H1 (cell line): ENCODE measurements at regions not wholly inside any gene's neighbourhood (a gene's known extent, or its start where the extent isn't known, plus 50 kb on each side); places are given as distances from the start of the nearest gene placed in this dataset.

Experiments
- CTCF ChIA-PET: fragments of 300-600 bp; sonication (Branson Sonifier 250); formaldehyde crosslinking; loops from one replicate; lab custom pipeline; 2021; ENCODE audit not compliant: partially characterized antibody; lab: Charles Lee
- POLR2A ChIA-PET: fragments of 300-600 bp; sonication (Branson Sonifier 250); formaldehyde crosslinking; loops from one replicate; lab custom pipeline; 2021; ENCODE audit warnings: inconsistent platforms; ENCODE audit not compliant: partially characterized antibody; lab: Charles Lee
- DNase-seq, 2 experiments: peaks; one replicate each; pipeline versions ENCODE4 v3.0.0 to v3.0.0-alpha.2; 2010 to 2022; ENCODE audit warnings: low spot score in 2 of 2, low read depth in 1 of 2, mixed read lengths in 1 of 2
- FAIRE-seq: peaks from 2 replicates; lab custom pipeline; 2011; peaks lifted over from hg19 to GRCh38; lab: Jason Lieb, UNC
- H2AFZ ChIP-seq: 2 replicates; pipeline ENCODE4 v1.8.1; 2012; ENCODE audit warnings: low read length, inconsistent platforms
- H2AK5ac ChIP-seq: 2 replicates; pipeline ENCODE4 v1.6.1; 2013; ENCODE audit warnings: low read depth, low read length
- H2BK120ac ChIP-seq: replicated peaks from 2 replicates; pipeline ENCODE3; 2013; ENCODE audit warnings: low read depth, low read length, inconsistent platforms
- H2BK12ac ChIP-seq: 2 replicates; pipeline ENCODE4 v1.6.1; 2013; ENCODE audit warnings: low read depth, low read length
- H2BK15ac ChIP-seq: 2 replicates; pipeline ENCODE4 v1.6.1; 2013; ENCODE audit warnings: low read length
- H2BK20ac ChIP-seq: 2 replicates; pipeline ENCODE4 v1.6.1; 2013; ENCODE audit warnings: low read length
- H2BK5ac ChIP-seq: 2 replicates; pipeline ENCODE4 v1.6.1; 2013; ENCODE audit warnings: low read depth, low read length
- H3K14ac ChIP-seq: 2 replicates; pipeline ENCODE4 v1.6.1; 2013; ENCODE audit warnings: inconsistent platforms; ENCODE audit not compliant: insufficient read length
- H3K18ac ChIP-seq: 2 replicates; pipeline ENCODE4 v1.6.1; 2013; ENCODE audit warnings: low read length; ENCODE audit errors: extremely low read depth
- H3K23ac ChIP-seq: 2 replicates; pipeline ENCODE4 v1.6.1; 2013; ENCODE audit warnings: inconsistent platforms; ENCODE audit not compliant: insufficient read length
- H3K23me2 ChIP-seq: 2 replicates; pipeline ENCODE4 v1.6.1; 2013; ENCODE audit warnings: low read depth, low read length
- H3K27ac ChIP-seq: 2 replicates; pipeline ENCODE4 v1.6.1; 2011; ENCODE audit warnings: low read depth, low read length, inconsistent platforms
- H3K27me3 ChIP-seq, 4 experiments: replicated peaks in 1 of 4; 1 replicate in 1 of 4; 2 replicates in 3 of 4; pipeline versions ENCODE4 v1.6.1 to v1.8.1; 2011 to 2013; ENCODE audit warnings: low read length in 3 of 4, mild to moderate bottlenecking in 3 of 4, inconsistent platforms in 2 of 4, mixed read lengths in 2 of 4, moderate library complexity in 1 of 4; ENCODE audit not compliant: control insufficient read depth in 3 of 4, insufficient read depth in 3 of 4; ENCODE audit errors: extremely low read depth in 1 of 4
- H3K36me3 ChIP-seq, 4 experiments: 2 replicates each; pipeline versions ENCODE4 v1.6.1 to v1.8.1; 2011 to 2013; ENCODE audit warnings: mild to moderate bottlenecking in 4 of 4, low read length in 3 of 4, moderate library complexity in 2 of 4, control low read depth in 1 of 4, inconsistent platforms in 1 of 4; ENCODE audit not compliant: insufficient read depth in 4 of 4, control insufficient read depth in 2 of 4
- H3K4ac ChIP-seq: replicated peaks from 2 replicates; pipeline ENCODE3; 2013; ENCODE audit warnings: low read length, low read depth, mixed read lengths, inconsistent platforms; ENCODE audit not compliant: insufficient read length
- H3K4me1 ChIP-seq, 4 experiments: replicated peaks in 1 of 4; 1 replicate in 1 of 4; 2 replicates in 3 of 4; pipeline versions ENCODE4 v1.6.1 to v1.8.1; 2011 to 2013; ENCODE audit warnings: low read length in 3 of 4, inconsistent platforms in 2 of 4, mixed read lengths in 1 of 4; ENCODE audit not compliant: insufficient read depth in 4 of 4, control insufficient read depth in 3 of 4
- H3K4me2 ChIP-seq, 2 experiments: 2 replicates each; pipeline versions ENCODE4 v1.6.1 to v1.8.1; 2011 to 2013; ENCODE audit warnings: low read depth in 2 of 2, low read length in 2 of 2, control low read depth in 1 of 2, inconsistent platforms in 1 of 2, mild to moderate bottlenecking in 1 of 2; ENCODE audit not compliant: insufficient read depth in 1 of 2
- H3K4me3 ChIP-seq, 4 experiments: fragments of 200-600, 300-600 bp in 1 of 4; sonication (generic), shearing (Covaris generic), sonication (Bioruptor Twin) in 1 of 4; 2 replicates each; pipeline versions ENCODE4 v1.5.1 to v1.8.1; 2011 to 2016; ENCODE audit warnings: low read length in 4 of 4, low read depth in 3 of 4, control low read depth in 2 of 4, inconsistent platforms in 2 of 4, mild to moderate bottlenecking in 2 of 4, mixed read lengths in 1 of 4, moderate library complexity in 1 of 4; ENCODE audit not compliant: insufficient read depth in 2 of 4; ENCODE audit errors: extremely low read depth in 1 of 4
- H3K56ac ChIP-seq: replicated peaks from 2 replicates; pipeline ENCODE3; 2013; ENCODE audit warnings: low read depth, mild to moderate bottlenecking, mixed read lengths, low read length, inconsistent platforms; ENCODE audit not compliant: insufficient read length
- H3K79me1 ChIP-seq: 2 replicates; pipeline ENCODE4 v1.6.1; 2013; ENCODE audit warnings: low read depth, low read length, control low read depth
- H3K79me2 ChIP-seq, 2 experiments: 2 replicates each; pipeline versions ENCODE4 v1.6.1 to v1.8.1; 2012 to 2013; ENCODE audit warnings: low read length in 2 of 2, mild to moderate bottlenecking in 2 of 2, inconsistent platforms in 1 of 2; ENCODE audit not compliant: insufficient read depth in 2 of 2, control insufficient read depth in 1 of 2
- H3K9ac ChIP-seq, 4 experiments: replicated peaks in 1 of 4; 1 replicate in 1 of 4; 2 replicates in 3 of 4; pipeline versions ENCODE4 v1.6.1 to v1.8.1; 2011 to 2013; ENCODE audit warnings: low read depth in 3 of 4, low read length in 3 of 4, control low read depth in 2 of 4, mild to moderate bottlenecking in 2 of 4, moderate library complexity in 2 of 4, inconsistent platforms in 1 of 4; ENCODE audit errors: extremely low read depth in 1 of 4
- H3K9me3 ChIP-seq, 2 experiments: 2 replicates each; pipeline versions ENCODE4 v1.6.1 to v1.8.1; 2012 to 2013; ENCODE audit warnings: mild to moderate bottlenecking in 2 of 2, moderate library complexity in 2 of 2, control low read depth in 1 of 2, inconsistent platforms in 1 of 2, low read depth in 1 of 2, low read length in 1 of 2, mixed read lengths in 1 of 2; ENCODE audit not compliant: insufficient read depth in 2 of 2
- H4K20me1 ChIP-seq, 2 experiments: replicated peaks in 1 of 2; 2 replicates each; pipeline versions ENCODE3 to v1.8.1; 2011 to 2013; ENCODE audit warnings: inconsistent platforms in 2 of 2, low read length in 2 of 2, mild to moderate bottlenecking in 1 of 2; ENCODE audit not compliant: insufficient read depth in 2 of 2, control insufficient read depth in 1 of 2
- H4K5ac ChIP-seq: 2 replicates; pipeline ENCODE4 v1.6.1; 2013; ENCODE audit warnings: low read length, low read depth, mixed read lengths, inconsistent platforms; ENCODE audit not compliant: insufficient read length
- H4K8ac ChIP-seq: 2 replicates; pipeline ENCODE4 v1.8.0; 2013; ENCODE audit warnings: mild to moderate bottlenecking, moderate library complexity, low read length, inconsistent platforms; ENCODE audit not compliant: insufficient read depth; ENCODE audit errors: extremely low read depth
- H4K91ac ChIP-seq: replicated peaks from 2 replicates; pipeline ENCODE3; 2013; ENCODE audit warnings: low read length, mixed read lengths, inconsistent platforms; ENCODE audit not compliant: insufficient read length
- WGBS, 2 experiments: shearing (Covaris generic) in 1 of 2; methylation state at CpG; one replicate each; pipeline versions ENCODE4 v1.1.6 to v1.1.7; 2013 to 2015; ENCODE audit warnings: low lambda C conversion rate in 2 of 2, mixed read lengths in 2 of 2, inconsistent platforms in 1 of 2, low coverage in 1 of 2, missing lambda C conversion rate in 1 of 2; ENCODE audit not compliant: insufficient replicate concordance in 2 of 2, insufficient coverage in 1 of 2, insufficient read length in 1 of 2; ENCODE audit errors: extremely low coverage in 1 of 2, missing lambda C conversion rate in 1 of 2; 5-methylcytosine and 5-hydroxymethylcytosine counted together

- H3K27ac ChIP-seq: no peak overlapping the region
- H2BK120ac ChIP-seq: no peak overlapping the region
- POLR2A ChIA-PET: no interaction called here
- no peak overlapping the region for H3K18ac ChIP-seq
- 97% methylated on average over 6 of the region's 6 CpGs; no CpG with 5 or more reads in 1 of the 2 experiments for WGBS, 2 experiments
- no peaks in the 10 kb centered on the region for H3K79me2 ChIP-seq
- no peak overlapping the region for H2BK15ac ChIP-seq
- H3K14ac ChIP-seq: no peak overlapping the region
- no peak overlapping the region for H2BK12ac ChIP-seq
- no peak overlapping the region for H4K91ac ChIP-seq
- H3K4me3 ChIP-seq: no peak overlapping the region
- no peak overlapping the region for H2AK5ac ChIP-seq
- no peak overlapping the region for H4K5ac ChIP-seq
- no peak overlapping the region for H3K23ac ChIP-seq
- H2AFZ ChIP-seq: no peak overlapping the region
- CTCF ChIA-PET: interaction anchor here (2.7 kb wide), 1 partner anchor 76 kb away, joined by 6 read pairs; no protein-coding TSS in a partner anchor
- no peak overlapping the region for H2BK5ac ChIP-seq
- H3K4me2 ChIP-seq: no peak overlapping the region
- no peaks in the 10 kb centered on the region for H3K9me3 ChIP-seq
- H4K20me1 ChIP-seq: peaks cover 0 to 2% of the 10 kb centered on the region in 2 experiments
- H3K36me3 ChIP-seq: no peaks in the 10 kb centered on the region; a peak in 2 of 8 replicates
- H3K27me3 ChIP-seq: peaks cover 0 to 5% (median 0%) of the 10 kb centered on the region in 4 experiments; a peak in 4 of 7 replicates
- H3K4me1 ChIP-seq: peaks cover 0 to 6% (median 0%) of the 10 kb centered on the region in 4 experiments; a peak in 1 of 7 replicates
- H2BK20ac ChIP-seq: no peak overlapping the region
- no peaks in the 10 kb centered on the region for H3K23me2 ChIP-seq
- H3K9ac ChIP-seq: no peak overlapping the region
- H3K79me1 ChIP-seq: no peaks in the 10 kb centered on the region
- H4K8ac ChIP-seq: no peak overlapping the region
- H3K56ac ChIP-seq: no peak overlapping the region
- FAIRE-seq: no peak
- no peak for DNase-seq
- H3K4ac ChIP-seq: no peak overlapping the region
Measured at GRCh38 chr11:116066777-116067176, 562.6 kb upstream of the CADM1 start.
